PC-3 (cell line): ENCODE measurements at regions not wholly inside any gene's neighbourhood (a gene's known extent, or its start where the extent isn't known, plus 50 kb on each side); places are given as distances from the start of the nearest gene placed in this dataset.

Source experiments
- ATAC-seq: fragments of 200-7000 bp; cut with Tn5 transposase; 2 replicates; pipeline ENCODE4 v1.9.1; 2020; ENCODE audit warnings: mild to moderate bottlenecking, moderate library complexity
- BruUV-seq: library from RNA; stranded (reverse); fragments of 400-500 nt; replicated peaks from 2 replicates; lab custom pipeline; 2021; lab: Mats Ljungman, UMichigan
- CTCF ChIA-PET: fragments of 300-600 bp; sonication (Branson Sonifier 250); formaldehyde crosslinking; loops from one replicate; lab custom pipeline; 2022; ENCODE audit warnings: antibody characterized with exemption; lab: Charles Lee
- POLR2A ChIA-PET: fragments of 300-600 bp; sonication (Branson Sonifier 250); formaldehyde crosslinking; loops from one replicate; lab custom pipeline; 2022; ENCODE audit warnings: antibody characterized with exemption; ENCODE audit not compliant: unreplicated experiment; lab: Charles Lee
- DNase-seq: peaks from one replicate; pipeline ENCODE4 v3.0.0-alpha.2; 2015
- H2AFZ ChIP-seq: fragments of 300-600 bp; sonication (generic); 2 replicates; pipeline ENCODE4 v1.6.0; 2016; ENCODE audit warnings: antibody characterized with exemption, low read length
- H3F3A ChIP-seq: fragments of 300-600 bp; sonication (generic); one replicate; pipeline ENCODE4 v1.6.0; 2017; ENCODE audit warnings: antibody characterized with exemption, low read length, control low read depth, mild to moderate bottlenecking; ENCODE audit not compliant: unreplicated experiment
- H3K27ac ChIP-seq: fragments of 300-600 bp; sonication (generic); 2 replicates; pipeline ENCODE4 v1.5.1; 2016; ENCODE audit warnings: mild to moderate bottlenecking, low read length
- H3K27me3 ChIP-seq: fragments of 300-600 bp; sonication (generic); 2 replicates; pipeline ENCODE4 v1.6.1; 2016; ENCODE audit warnings: low read length, mixed read lengths
- H3K36me3 ChIP-seq: fragments of 300-600 bp; sonication (generic); 2 replicates; pipeline ENCODE4 v1.6.1; 2016; ENCODE audit warnings: low read depth, mixed run types, low read length, mixed read lengths
- H3K4me1 ChIP-seq: fragments of 300-600 bp; sonication (generic); 2 replicates; pipeline ENCODE4 v1.5.1; 2016; ENCODE audit warnings: low read length; ENCODE audit not compliant: insufficient read depth
- H3K4me2 ChIP-seq: fragments of 300-600 bp; sonication (generic); 2 replicates; pipeline ENCODE4 v1.6.0; 2016; ENCODE audit warnings: low read length
- H3K4me3 ChIP-seq: fragments of 300-600 bp; sonication (generic); 2 replicates; pipeline ENCODE4 v1.5.1; 2016; ENCODE audit warnings: mild to moderate bottlenecking, low read length, mixed read lengths
- H3K79me2 ChIP-seq: fragments of 300-600 bp; sonication (generic); 2 replicates; pipeline ENCODE4 v1.6.1; 2017; ENCODE audit warnings: low read length, mixed read lengths
- H3K9ac ChIP-seq: fragments of 300-600 bp; sonication (generic); 2 replicates; pipeline ENCODE4 v1.6.0; 2016; ENCODE audit warnings: mild to moderate bottlenecking, low read length
- H3K9me2 ChIP-seq: fragments of 300-600 bp; sonication (generic); replicated peaks from 2 replicates; pipeline ENCODE4 v1.6.1; 2016; ENCODE audit warnings: mixed run types, low read length, mixed read lengths
- H3K9me3 ChIP-seq: fragments of 300-600 bp; sonication (generic); 2 replicates; pipeline ENCODE4 v1.6.1; 2016; ENCODE audit warnings: low read length, mixed read lengths
- H4K20me1 ChIP-seq: fragments of 300-600 bp; sonication (generic); 2 replicates; pipeline ENCODE4 v1.6.1; 2016; ENCODE audit warnings: low read length, mixed read lengths
- EZH2 ChIP-seq: fragments of 300-600 bp; sonication (generic); IDR thresholded peaks from one replicate; pipeline ENCODE4 v1.6.1; 2017; ENCODE audit warnings: antibody characterized with exemption, mild to moderate bottlenecking, low read length; ENCODE audit not compliant: unreplicated experiment
- EZH2phosphoT487 ChIP-seq: fragments of 300-600 bp; sonication (generic); IDR thresholded peaks from 2 replicates; pipeline ENCODE4 v1.6.1; 2018; ENCODE audit warnings: mild to moderate bottlenecking, antibody characterized with exemption, low read length, borderline replicate concordance
- intact Hi-C: fragments of 100-400 bp; cut with micrococcal nuclease; formaldehyde crosslinking; loops from 2 replicates; pipeline ENCODE4 v1.9.0; 2023
- TF ChIP-seq, protein P1 (sequence below): fragments of 300-600 bp; sonication (generic); conservative IDR thresholded peaks from 2 replicates; pipeline ENCODE4 v1.5.1; 2017; ENCODE audit warnings: antibody characterized with exemption, low read depth, mild to moderate bottlenecking, low read length

DNA sequence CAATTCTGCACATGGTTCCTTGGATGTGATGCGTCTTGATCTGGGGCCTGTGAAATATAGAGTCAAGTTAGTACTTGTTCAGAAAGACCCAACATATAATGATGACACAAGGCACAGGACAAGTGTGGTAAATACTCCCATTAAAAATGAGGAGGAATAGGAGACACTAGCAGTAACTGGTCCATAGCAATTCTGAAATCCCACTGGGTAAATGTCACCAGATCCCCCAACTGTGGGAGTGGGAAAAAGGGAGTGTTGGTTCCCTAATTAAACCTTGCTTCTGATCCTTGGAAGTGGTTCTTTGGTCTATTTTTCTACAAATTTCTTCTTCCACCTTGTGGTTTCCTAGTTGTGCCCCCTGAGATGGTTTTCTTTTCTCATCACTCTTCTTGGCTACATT, 62.5 kb upstream of the NRP1 start:
- POLR2A ChIA-PET = no interaction called here
- H3K27me3 ChIP-seq = no peaks in the 10 kb centered on the region
- no peak overlapping the region for H3K27ac ChIP-seq
- no peaks in the 10 kb centered on the region for H4K20me1 ChIP-seq
- no peak overlapping the region for H3K4me3 ChIP-seq
- ATAC-seq (no peak), DNase-seq (no peak)
- peaks cover 5% of the 10 kb centered on the region; the same call in 1 of the 2 replicates for H3K36me3 ChIP-seq
- H3K4me2 ChIP-seq = no peak overlapping the region
- no peaks in the 10 kb centered on the region for H3K4me1 ChIP-seq
- H3F3A ChIP-seq = no peaks in the 10 kb centered on the region
- CTCF ChIA-PET = interaction anchor here (1.3 kb wide), 1 partner anchor 61 kb away, joined by 4 read pairs; no protein-coding TSS in a partner anchor
- H2AFZ ChIP-seq = no peak overlapping the region
- no peak overlapping the region for H3K9ac ChIP-seq
- TF ChIP-seq, protein P1, sequence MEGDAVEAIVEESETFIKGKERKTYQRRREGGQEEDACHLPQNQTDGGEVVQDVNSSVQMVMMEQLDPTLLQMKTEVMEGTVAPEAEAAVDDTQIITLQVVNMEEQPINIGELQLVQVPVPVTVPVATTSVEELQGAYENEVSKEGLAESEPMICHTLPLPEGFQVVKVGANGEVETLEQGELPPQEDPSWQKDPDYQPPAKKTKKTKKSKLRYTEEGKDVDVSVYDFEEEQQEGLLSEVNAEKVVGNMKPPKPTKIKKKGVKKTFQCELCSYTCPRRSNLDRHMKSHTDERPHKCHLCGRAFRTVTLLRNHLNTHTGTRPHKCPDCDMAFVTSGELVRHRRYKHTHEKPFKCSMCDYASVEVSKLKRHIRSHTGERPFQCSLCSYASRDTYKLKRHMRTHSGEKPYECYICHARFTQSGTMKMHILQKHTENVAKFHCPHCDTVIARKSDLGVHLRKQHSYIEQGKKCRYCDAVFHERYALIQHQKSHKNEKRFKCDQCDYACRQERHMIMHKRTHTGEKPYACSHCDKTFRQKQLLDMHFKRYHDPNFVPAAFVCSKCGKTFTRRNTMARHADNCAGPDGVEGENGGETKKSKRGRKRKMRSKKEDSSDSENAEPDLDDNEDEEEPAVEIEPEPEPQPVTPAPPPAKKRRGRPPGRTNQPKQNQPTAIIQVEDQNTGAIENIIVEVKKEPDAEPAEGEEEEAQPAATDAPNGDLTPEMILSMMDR = no peak
- TF ChIP-seq EZH2 (no peak), EZH2phosphoT487 (no peak)
- intact Hi-C loops = no loop called here
- H3K9me3 ChIP-seq = peaks cover 10% of the 10 kb centered on the region
- no peaks in the 10 kb centered on the region for H3K9me2 ChIP-seq
- no TSS peak for BruUV-seq
- no peaks in the 10 kb centered on the region for H3K79me2 ChIP-seq

DNA sequence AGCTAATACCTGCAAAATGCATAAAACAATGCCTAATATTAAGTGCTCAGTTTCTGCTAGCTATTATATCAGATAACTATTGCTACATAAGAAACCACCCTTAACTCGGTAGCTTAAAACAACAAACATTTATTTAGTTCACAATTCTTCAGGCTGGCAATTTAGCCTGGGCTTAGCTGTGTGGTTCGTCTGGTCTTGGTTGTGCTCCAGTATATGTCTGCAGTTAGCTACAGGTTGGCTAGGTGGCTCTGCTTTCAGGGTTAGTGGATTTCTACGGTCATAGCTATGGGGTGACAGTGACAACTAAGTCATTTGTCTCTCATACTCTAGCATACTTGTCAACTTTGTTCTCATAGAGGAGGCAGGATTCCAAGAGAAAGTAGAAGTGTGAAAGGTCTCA, 61.8 kb upstream of the NRP1 start:
- intact Hi-C loops = no loop called here
- POLR2A ChIA-PET = no interaction called here

DNA sequence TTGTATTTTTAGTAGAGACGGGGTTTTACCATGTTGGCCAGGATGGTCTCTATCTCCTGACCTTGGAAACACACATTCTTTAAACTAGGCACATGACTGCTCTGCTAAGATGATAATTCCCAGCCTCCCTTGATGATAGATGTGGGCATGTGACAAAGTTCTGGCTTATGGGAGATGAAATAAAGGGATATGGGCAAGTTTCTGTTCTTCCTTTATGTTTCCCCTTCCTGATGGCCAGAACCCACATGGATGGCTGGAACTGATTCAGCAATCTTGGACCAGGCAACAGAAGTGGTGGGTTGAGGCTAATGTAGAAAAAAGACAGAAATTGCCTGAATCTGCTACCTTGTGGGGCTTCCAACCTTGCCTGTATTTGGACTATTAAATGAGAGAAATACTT, 60.7 kb upstream of the NRP1 start:
- CTCF ChIA-PET = interaction anchor here (0.5 kb wide), 1 partner anchor 201 kb away, joined by 3 read pairs; no protein-coding TSS in a partner anchor
- no TSS peak for BruUV-seq
- Histone ChIP-seq H3K9me2 (no peaks in the 10 kb centered on the region), H2AFZ (no peak overlapping the region), H3K9ac (no peak overlapping the region), H3K79me2 (no peaks in the 10 kb centered on the region), H3K4me2 (no peak overlapping the region), H4K20me1 (no peaks in the 10 kb centered on the region), H3K4me3 (no peak overlapping the region), H3K9me3 (peaks cover 10% of the 10 kb centered on the region), H3F3A (no peaks in the 10 kb centered on the region), H3K36me3 (peaks cover 5% of the 10 kb centered on the region; the same call in 1 of the 2 replicates), H3K4me1 (peaks cover 3% of the 10 kb centered on the region), H3K27me3 (no peaks in the 10 kb centered on the region), H3K27ac (no peak overlapping the region)
- ATAC-seq = no peak
- intact Hi-C loops = no loop called here
- no peak for TF ChIP-seq EZH2phosphoT487
- TF ChIP-seq EZH2 = no peak
- TF ChIP-seq, protein P1 = no peak
- DNase-seq = no peak
- POLR2A ChIA-PET = no interaction called here

More for the DNA sequence above, 61.8 kb upstream of the NRP1 start:
- H3K9me2 ChIP-seq = no peaks in the 10 kb centered on the region
- no peak overlapping the region for H2AFZ ChIP-seq
- no peaks in the 10 kb centered on the region for H3F3A ChIP-seq
- no TSS peak for BruUV-seq
- H4K20me1 ChIP-seq = no peaks in the 10 kb centered on the region
- no peak overlapping the region for H3K4me3 ChIP-seq
- no peaks in the 10 kb centered on the region for H3K4me1 ChIP-seq
- no peak for DNase-seq
- no peak for TF ChIP-seq EZH2
- TF ChIP-seq, protein P1 = 0 out of 2 replicates have a peak, but pooled peaks have one; percentile 13
- no peak for TF ChIP-seq EZH2phosphoT487
- H3K36me3 ChIP-seq = peaks cover 5% of the 10 kb centered on the region; the same call in 1 of the 2 replicates
- CTCF ChIA-PET = interaction anchor here (1.3 kb wide), 1 partner anchor 61 kb away, joined by 4 read pairs; no protein-coding TSS in a partner anchor
- no peaks in the 10 kb centered on the region for H3K79me2 ChIP-seq
- no peaks in the 10 kb centered on the region for H3K27me3 ChIP-seq
- H3K9ac ChIP-seq = no peak overlapping the region
- no peak for ATAC-seq
- no peak overlapping the region for H3K27ac ChIP-seq
- H3K9me3 ChIP-seq = peaks cover 10% of the 10 kb centered on the region
- no peak overlapping the region for H3K4me2 ChIP-seq
